ENCODE measurements at regions not wholly inside any gene's neighbourhood (a gene's known extent, or its start where the extent isn't known, plus 50 kb on each side); places are given as distances from the start of the nearest gene placed in this dataset.

- Histone ChIP-seq H3K27ac (ENCODE audit: low read depth, low read length) (no peak overlapping the region), H2AK5ac (ENCODE audit: low read length) (no peak overlapping the region), H3K9me3 (ENCODE audit: insufficient read depth, low read depth, low read length) (no peaks in the 10 kb centered on the region), H4K8ac (ENCODE audit: low read depth, low read length) (no peak overlapping the region), H2AFZ (ENCODE audit: insufficient read depth, low read length, poor library complexity) (no peak overlapping the region), H3K79me2 (ENCODE audit: control insufficient read depth, insufficient read depth, low read length, poor library complexity) (no peaks in the 10 kb centered on the region), H3K14ac (ENCODE audit: low read length) (no peak overlapping the region), H3K36me3 (ENCODE audit: control insufficient read depth in 1 of 2, insufficient read depth in 2 of 2, low read length in 2 of 2) (no peaks in the 10 kb centered on the region), H2BK5ac (ENCODE audit: low read depth, low read length, poor library complexity) (no peak overlapping the region), H3K4me2 (ENCODE audit: low read length) (no peak overlapping the region), H2BK12ac (ENCODE audit: low read length) (no peak overlapping the region), H3K4me1 (ENCODE audit: control insufficient read depth in 1 of 2, insufficient read depth in 2 of 2, low read length in 2 of 2) (no peaks in the 10 kb centered on the region), H3K27me3 (ENCODE audit: insufficient read depth, low read length) (no peaks in the 10 kb centered on the region), H3K4me3 (ENCODE audit: low read depth, low read length) (no peak overlapping the region), H3K18ac (ENCODE audit: low read length) (no peak overlapping the region), H4K12ac (ENCODE audit: low read depth, low read length) (no peak overlapping the region), H2BK120ac (ENCODE audit: insufficient read depth, low read length, poor library complexity) (no peak overlapping the region), H3K9ac (ENCODE audit: low read length) (no peak overlapping the region), H3K23ac (ENCODE audit: low read length) (no peak overlapping the region), H3K4ac (ENCODE audit: low read depth, low read length) (no peak overlapping the region), H4K91ac (ENCODE audit: low read depth, low read length) (no peak overlapping the region), H3K79me1 (ENCODE audit: low read length) (no peaks in the 10 kb centered on the region)
- no peak for DNase-seq
- no CpG with 5 or more reads among the region's 2 CpGs for WGBS (ENCODE audit: extremely low coverage, insufficient coverage, insufficient read length)
These were observed 250.8 kb downstream of the MAT2B start for GRCh38 chr5:163756170-163756569.

- Histone ChIP-seq H3K4me2 (ENCODE audit: low read length) (no peak overlapping the region), H3K4ac (ENCODE audit: low read depth, low read length) (no peak overlapping the region), H4K12ac (ENCODE audit: low read depth, low read length) (no peak overlapping the region), H2AK5ac (ENCODE audit: low read length) (no peak overlapping the region), H4K91ac (ENCODE audit: low read depth, low read length) (no peak overlapping the region), H4K8ac (ENCODE audit: low read depth, low read length) (no peak overlapping the region), H2BK12ac (ENCODE audit: low read length) (no peak overlapping the region), H3K79me1 (ENCODE audit: low read length) (no peaks in the 10 kb centered on the region), H3K4me3 (ENCODE audit: low read depth, low read length) (no peak overlapping the region), H3K36me3 (ENCODE audit: control insufficient read depth in 1 of 2, insufficient read depth in 2 of 2, low read length in 2 of 2) (no peaks in the 10 kb centered on the region), H2BK5ac (ENCODE audit: low read depth, low read length, poor library complexity) (no peak overlapping the region), H3K27ac (ENCODE audit: low read depth, low read length) (no peak overlapping the region), H3K79me2 (ENCODE audit: control insufficient read depth, insufficient read depth, low read length, poor library complexity) (no peaks in the 10 kb centered on the region), H3K23ac (ENCODE audit: low read length) (no peak overlapping the region), H2BK120ac (ENCODE audit: insufficient read depth, low read length, poor library complexity) (no peak overlapping the region), H3K9ac (ENCODE audit: low read length) (no peak overlapping the region), H2AFZ (ENCODE audit: insufficient read depth, low read length, poor library complexity) (no peak overlapping the region), H3K27me3 (ENCODE audit: insufficient read depth, low read length) (no peaks in the 10 kb centered on the region), H3K4me1 (ENCODE audit: control insufficient read depth in 1 of 2, insufficient read depth in 2 of 2, low read length in 2 of 2) (no peaks in the 10 kb centered on the region), H3K18ac (ENCODE audit: low read length) (no peak overlapping the region), H3K14ac (ENCODE audit: low read length) (no peak overlapping the region), H3K9me3 (ENCODE audit: insufficient read depth, low read depth, low read length) (no peaks in the 10 kb centered on the region)
- no peak for DNase-seq
- no CpG with 5 or more reads among the region's 5 CpGs for WGBS (ENCODE audit: extremely low coverage, insufficient coverage, insufficient read length)
These were observed 251.9 kb downstream of the MAT2B start for GRCh38 chr5:163757344-163757743.

- Histone ChIP-seq H4K8ac (ENCODE audit: low read depth, low read length) (no peak overlapping the region), H2AFZ (ENCODE audit: insufficient read depth, low read length, poor library complexity) (no peak overlapping the region), H3K18ac (ENCODE audit: low read length) (no peak overlapping the region), H3K79me2 (ENCODE audit: control insufficient read depth, insufficient read depth, low read length, poor library complexity) (no peaks in the 10 kb centered on the region), H3K4me1 (ENCODE audit: control insufficient read depth in 1 of 2, insufficient read depth in 2 of 2, low read length in 2 of 2) (no peaks in the 10 kb centered on the region), H2BK5ac (ENCODE audit: low read depth, low read length, poor library complexity) (no peak overlapping the region), H4K12ac (ENCODE audit: low read depth, low read length) (no peak overlapping the region), H3K27me3 (ENCODE audit: insufficient read depth, low read length) (no peaks in the 10 kb centered on the region), H3K27ac (ENCODE audit: low read depth, low read length) (no peak overlapping the region), H2BK12ac (ENCODE audit: low read length) (no peak overlapping the region), H2AK5ac (ENCODE audit: low read length) (no peak overlapping the region), H3K36me3 (ENCODE audit: control insufficient read depth in 1 of 2, insufficient read depth in 2 of 2, low read length in 2 of 2) (no peaks in the 10 kb centered on the region), H3K14ac (ENCODE audit: low read length) (no peak overlapping the region), H3K9ac (ENCODE audit: low read length) (no peak overlapping the region), H3K23ac (ENCODE audit: low read length) (no peak overlapping the region), H3K79me1 (ENCODE audit: low read length) (no peaks in the 10 kb centered on the region), H3K9me3 (ENCODE audit: insufficient read depth, low read depth, low read length) (no peaks in the 10 kb centered on the region), H3K4ac (ENCODE audit: low read depth, low read length) (no peak overlapping the region), H3K4me3 (ENCODE audit: low read depth, low read length) (no peak overlapping the region), H4K91ac (ENCODE audit: low read depth, low read length) (no peak overlapping the region), H2BK120ac (ENCODE audit: insufficient read depth, low read length, poor library complexity) (no peak overlapping the region), H3K4me2 (ENCODE audit: low read length) (no peak overlapping the region)
- DNase-seq: no peak
- no CpG with 5 or more reads among the region's 2 CpGs for WGBS (ENCODE audit: extremely low coverage, insufficient coverage, insufficient read length)
These were observed 252.9 kb downstream of the MAT2B start for GRCh38 chr5:163758283-163758711.

- H4K8ac ChIP-seq (ENCODE audit: low read depth, low read length): no peak overlapping the region
- no peak overlapping the region for H3K9ac ChIP-seq (ENCODE audit: low read length)
- H2BK120ac ChIP-seq (ENCODE audit: insufficient read depth, low read length, poor library complexity): no peak overlapping the region
- H3K79me1 ChIP-seq (ENCODE audit: low read length): no peaks in the 10 kb centered on the region
- no peak overlapping the region for H3K4me3 ChIP-seq (ENCODE audit: low read depth, low read length)
- H3K4me1 ChIP-seq (ENCODE audit: control insufficient read depth in 1 of 2, insufficient read depth in 2 of 2, low read length in 2 of 2): no peaks in the 10 kb centered on the region
- H3K9me3 ChIP-seq (ENCODE audit: insufficient read depth, low read depth, low read length): no peaks in the 10 kb centered on the region
- no peak overlapping the region for H2AK5ac ChIP-seq (ENCODE audit: low read length)
- DNase-seq: no peak
- no peak overlapping the region for H3K4me2 ChIP-seq (ENCODE audit: low read length)
- no peak overlapping the region for H2AFZ ChIP-seq (ENCODE audit: insufficient read depth, low read length, poor library complexity)
- no peak overlapping the region for H2BK5ac ChIP-seq (ENCODE audit: low read depth, low read length, poor library complexity)
- no peaks in the 10 kb centered on the region for H3K36me3 ChIP-seq (ENCODE audit: control insufficient read depth in 1 of 2, insufficient read depth in 2 of 2, low read length in 2 of 2)
- H2BK12ac ChIP-seq (ENCODE audit: low read length): no peak overlapping the region
- no peak overlapping the region for H3K4ac ChIP-seq (ENCODE audit: low read depth, low read length)
- no CpG with 5 or more reads among the region's 4 CpGs for WGBS (ENCODE audit: extremely low coverage, insufficient coverage, insufficient read length)
- no peak overlapping the region for H3K18ac ChIP-seq (ENCODE audit: low read length)
- no peaks in the 10 kb centered on the region for H3K27me3 ChIP-seq (ENCODE audit: insufficient read depth, low read length)
- H4K91ac ChIP-seq (ENCODE audit: low read depth, low read length): no peak overlapping the region
- no peak overlapping the region for H4K12ac ChIP-seq (ENCODE audit: low read depth, low read length)
- H3K79me2 ChIP-seq (ENCODE audit: control insufficient read depth, insufficient read depth, low read length, poor library complexity): no peaks in the 10 kb centered on the region
- H3K23ac ChIP-seq (ENCODE audit: low read length): no peak overlapping the region
- no peak overlapping the region for H3K27ac ChIP-seq (ENCODE audit: low read depth, low read length)
- H3K14ac ChIP-seq (ENCODE audit: low read length): no peak overlapping the region
These were observed 253.7 kb downstream of the MAT2B start for GRCh38 chr5:163759000-163759704.

Data from trophoblast cell (in vitro differentiated cells and primary cell).